Liver (tissue), 7 donors: ENCODE measurements at regions not wholly inside any gene's neighbourhood (a gene's known extent, or its start where the extent isn't known, plus 50 kb on each side); places are given as distances from the start of the nearest gene placed in this dataset.

Experiments used
- DNase-seq: peaks from one replicate; pipeline ENCODE4 v3.0.0-alpha.2; 2017; ENCODE audit warnings: low spot score
- H3K27ac ChIP-seq, 2 donors: one replicate each; pipeline ENCODE4 v1.7.0; 2013; ENCODE audit warnings: inconsistent platforms in 2 of 2, low read length in 2 of 2, control low read depth in 1 of 2, low read depth in 1 of 2, mild to moderate bottlenecking in 1 of 2
- H3K27me3 ChIP-seq, 4 donors: one replicate each; pipeline versions ENCODE4 v1.6.1 to v1.7.0; 2013; ENCODE audit warnings: low read length in 3 of 4, inconsistent platforms in 1 of 4, mild to moderate bottlenecking in 1 of 4, moderate library complexity in 1 of 4; ENCODE audit not compliant: control insufficient read depth in 4 of 4, insufficient read depth in 4 of 4
- H3K36me3 ChIP-seq, 4 donors: one replicate each; pipeline versions ENCODE4 v1.6.1 to v1.7.0; 2013; ENCODE audit warnings: low read length in 3 of 4, mild to moderate bottlenecking in 3 of 4, low read depth in 1 of 4, moderate library complexity in 1 of 4; ENCODE audit not compliant: control insufficient read depth in 4 of 4, insufficient read depth in 3 of 4
- H3K4me1 ChIP-seq, 4 donors: one replicate each; pipeline versions ENCODE4 v1.6.1 to v1.7.0; 2013; ENCODE audit warnings: low read length in 3 of 4, mild to moderate bottlenecking in 3 of 4, moderate library complexity in 1 of 4; ENCODE audit not compliant: control insufficient read depth in 4 of 4, insufficient read depth in 4 of 4
- H3K4me3 ChIP-seq, 3 donors: one replicate each; pipeline versions ENCODE4 v1.6.1 to v1.7.0; 2013; ENCODE audit warnings: low read length in 3 of 3, control low read depth in 1 of 3, low read depth in 1 of 3, mild to moderate bottlenecking in 1 of 3
- H3K9ac ChIP-seq, 2 donors: one replicate each; pipeline ENCODE4 v1.7.0; 2013; ENCODE audit warnings: low read length in 2 of 2, mild to moderate bottlenecking in 2 of 2, moderate library complexity in 2 of 2, control low read depth in 1 of 2, low read depth in 1 of 2
- H3K9me3 ChIP-seq, 4 donors: one replicate each; pipeline versions ENCODE4 v1.6.1 to v1.7.0; 2013; ENCODE audit warnings: low read length in 3 of 4; ENCODE audit not compliant: control insufficient read depth in 4 of 4
- FOXA1 ChIP-seq: IDR thresholded peaks from 2 replicates; pipeline ENCODE4 v1.6.1; 2016; ENCODE audit warnings: antibody characterized with exemption
- FOXA2 ChIP-seq: IDR thresholded peaks from 2 replicates; pipeline ENCODE4 v1.6.1; 2016; ENCODE audit warnings: antibody characterized with exemption
- HNF4A ChIP-seq, 2 donors: conservative IDR thresholded peaks; 2 replicates each; pipeline ENCODE4 v1.6.1; 2016; ENCODE audit warnings: antibody characterized with exemption in 2 of 2, mild to moderate bottlenecking in 2 of 2
- HNF4G ChIP-seq: IDR thresholded peaks from 2 replicates; pipeline ENCODE4 v1.6.1; 2016; ENCODE audit warnings: antibody characterized with exemption
- JUND ChIP-seq, 2 donors: IDR thresholded peaks; 2 replicates each; pipeline ENCODE4 v1.6.1; 2016; ENCODE audit warnings: antibody characterized with exemption in 2 of 2
- NR2F2 ChIP-seq: IDR thresholded peaks from 2 replicates; pipeline ENCODE4 v1.6.1; 2016; ENCODE audit warnings: antibody characterized with exemption
- RAD21 ChIP-seq, 2 donors: IDR thresholded peaks; 2 replicates each; pipeline ENCODE4 v1.6.1; 2016; ENCODE audit warnings: antibody characterized with exemption in 2 of 2, mild to moderate bottlenecking in 2 of 2
- REST ChIP-seq: IDR thresholded peaks from 2 replicates; pipeline ENCODE4 v1.6.1; 2016; ENCODE audit warnings: antibody characterized with exemption, mild to moderate bottlenecking
- RXRA ChIP-seq, 2 donors: IDR thresholded peaks; 2 replicates each; pipeline ENCODE4 v1.6.1; 2017 to 2018; ENCODE audit warnings: antibody characterized with exemption in 2 of 2, mild to moderate bottlenecking in 1 of 2
- SP1 ChIP-seq: IDR thresholded peaks from 2 replicates; pipeline ENCODE4 v1.6.1; 2018; ENCODE audit warnings: antibody characterized with exemption, mild to moderate bottlenecking
- YY1 ChIP-seq: IDR thresholded peaks from 2 replicates; pipeline ENCODE4 v1.6.1; 2016; ENCODE audit warnings: antibody characterized with exemption, mild to moderate bottlenecking
- WGBS: extraction: QIAGEN DNeasy Blood & Tissue Kit; methylation state at CpG from one replicate; pipeline ENCODE4 v1.1.7; 2013; 5-methylcytosine and 5-hydroxymethylcytosine counted together
- TF ChIP-seq, protein P1 (sequence below): IDR thresholded peaks from 2 replicates; pipeline ENCODE4 v1.6.1; 2016; ENCODE audit warnings: antibody characterized with exemption
- TF ChIP-seq, protein P2 (sequence below): IDR thresholded peaks from 2 replicates; pipeline ENCODE4 v1.6.1; 2016; ENCODE audit warnings: antibody characterized with exemption
- donor health status: healthy.
- donor health status: healthy.
- donor health status: healthy.
- donor health status: healthy.

DNA sequence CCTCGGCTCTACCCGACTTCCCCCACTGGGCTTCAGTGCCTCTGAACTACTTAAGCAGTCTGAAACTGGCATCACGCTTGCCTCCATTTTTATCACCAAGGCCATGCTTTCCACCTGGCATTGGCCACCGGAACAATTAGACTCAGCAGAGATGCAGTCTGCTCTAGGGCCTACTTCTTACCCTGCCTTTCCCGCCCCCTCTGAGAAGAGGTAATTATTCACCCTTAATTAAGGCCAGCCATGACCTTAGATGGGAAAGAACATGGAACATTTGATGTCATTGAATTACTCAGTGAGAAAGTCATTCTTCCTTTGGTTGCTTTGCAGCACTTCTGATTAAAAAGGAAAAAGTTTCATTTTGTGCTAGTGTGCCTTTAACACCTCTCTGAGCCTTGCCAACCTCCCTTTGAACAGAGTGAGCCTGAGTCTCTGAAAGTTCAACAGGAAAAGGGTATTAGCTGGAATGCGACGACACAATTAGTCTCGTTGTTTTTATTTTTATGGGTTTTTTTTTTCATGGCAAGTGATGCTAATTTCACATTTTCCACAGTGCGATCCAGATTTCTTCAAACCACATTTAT, 60.9 kb upstream of the TNRC6A start:
- no peak for DNase-seq

GRCh38 chr16:24670623-24671454, 58.6 kb upstream of the TNRC6A start:
- Histone ChIP-seq H3K27me3 (no peaks in the 10 kb centered on the region), H3K36me3 (no peaks in the 10 kb centered on the region), H3K27ac (no peak overlapping the region), H3K9me3 (no peaks in the 10 kb centered on the region), H3K9ac (no peak overlapping the region), H3K4me3 (no peak overlapping the region), H3K4me1 (no peaks in the 10 kb centered on the region)
- TF ChIP-seq YY1 (no peak), REST (no peak), FOXA2 (no peak), RXRA (IDR thresholded peaks at IDR 0.05) (no peak), HNF4G (no peak)
- TF ChIP-seq, protein P1, sequence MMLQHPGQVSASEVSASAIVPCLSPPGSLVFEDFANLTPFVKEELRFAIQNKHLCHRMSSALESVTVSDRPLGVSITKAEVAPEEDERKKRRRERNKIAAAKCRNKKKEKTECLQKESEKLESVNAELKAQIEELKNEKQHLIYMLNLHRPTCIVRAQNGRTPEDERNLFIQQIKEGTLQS: no peak
- TF ChIP-seq, protein P2, sequence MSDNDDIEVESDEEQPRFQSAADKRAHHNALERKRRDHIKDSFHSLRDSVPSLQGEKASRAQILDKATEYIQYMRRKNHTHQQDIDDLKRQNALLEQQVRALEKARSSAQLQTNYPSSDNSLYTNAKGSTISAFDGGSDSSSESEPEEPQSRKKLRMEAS: no peak
- 35% methylated on average over 22 of the region's 22 CpGs for WGBS
- no peak for DNase-seq

More for the DNA sequence above, 60.9 kb upstream of the TNRC6A start:
- WGBS: 71% methylated on average over 9 of the region's 9 CpGs
- Histone ChIP-seq H3K4me1 (no peaks in the 10 kb centered on the region), H3K9me3 (no peaks in the 10 kb centered on the region), H3K27me3 (no peaks in the 10 kb centered on the region), H3K9ac (no peak overlapping the region), H3K36me3 (no peaks in the 10 kb centered on the region), H3K4me3 (no peak overlapping the region), H3K27ac (no peak overlapping the region)
- TF ChIP-seq JUND (IDR thresholded peaks at IDR 0.05): no peak
- TF ChIP-seq HNF4A (conservative IDR thresholded peaks at IDR 0.05): no peak

GRCh38 chr16:24671455-24671954, 57.9 kb upstream of the TNRC6A start:
- TF ChIP-seq NR2F2: no peak
- no peak for TF ChIP-seq FOXA1
- TF ChIP-seq SP1: no peak
- no peak for TF ChIP-seq RAD21 (IDR thresholded peaks at IDR 0.05)
- TF ChIP-seq RXRA (IDR thresholded peaks at IDR 0.05): no peak
- Histone ChIP-seq H3K27me3 (no peaks in the 10 kb centered on the region), H3K4me1 (no peaks in the 10 kb centered on the region), H3K4me3 (no peak overlapping the region), H3K27ac (no peak overlapping the region), H3K9ac (no peak overlapping the region), H3K36me3 (no peaks in the 10 kb centered on the region), H3K9me3 (no peaks in the 10 kb centered on the region)
- 89% methylated on average over 10 of the region's 10 CpGs for WGBS
- no peak for DNase-seq
